GM12878 (cell line): ENCODE measurements at regions not wholly inside any gene's neighbourhood (a gene's known extent, or its start where the extent isn't known, plus 50 kb on each side); places are given as distances from the start of the nearest gene placed in this dataset.

Experiments used
- CHD4 ChIP-seq: fragments of 200-600 bp; sonication (generic); IDR thresholded peaks from 2 replicates; pipeline ENCODE4 v1.6.1; 2016; ENCODE audit warnings: mild to moderate bottlenecking
- RB1 ChIP-seq: fragments of 450-650 bp; formaldehyde crosslinking; IDR thresholded peaks from 2 replicates; pipeline ENCODE4 v1.6.1; 2017; ENCODE audit warnings: mild to moderate bottlenecking, borderline replicate concordance
- SMAD5 ChIP-seq: IDR thresholded peaks from 2 replicates; pipeline ENCODE4 v1.6.1; 2016; ENCODE audit warnings: antibody characterized with exemption, low read depth
- SMARCA5 ChIP-seq: fragments of 450-650 bp; IDR thresholded peaks from 2 replicates; pipeline ENCODE4 v1.6.1; 2017; ENCODE audit warnings: mild to moderate bottlenecking
- ZNF592 ChIP-seq: fragments of 450-650 bp; IDR thresholded peaks from 2 replicates; pipeline ENCODE4 v1.6.1; 2017; ENCODE audit warnings: mild to moderate bottlenecking, moderate library complexity
- ZNF687 ChIP-seq: fragments of 450-650 bp; IDR thresholded peaks from 2 replicates; pipeline ENCODE4 v1.6.1; 2017; ENCODE audit warnings: mild to moderate bottlenecking, moderate library complexity
- TF ChIP-seq, protein P1 (sequence below): fragments of 450-650 bp; IDR thresholded peaks from 2 replicates; pipeline ENCODE4 v1.6.1; 2017; ENCODE audit warnings: mild to moderate bottlenecking

DNA sequence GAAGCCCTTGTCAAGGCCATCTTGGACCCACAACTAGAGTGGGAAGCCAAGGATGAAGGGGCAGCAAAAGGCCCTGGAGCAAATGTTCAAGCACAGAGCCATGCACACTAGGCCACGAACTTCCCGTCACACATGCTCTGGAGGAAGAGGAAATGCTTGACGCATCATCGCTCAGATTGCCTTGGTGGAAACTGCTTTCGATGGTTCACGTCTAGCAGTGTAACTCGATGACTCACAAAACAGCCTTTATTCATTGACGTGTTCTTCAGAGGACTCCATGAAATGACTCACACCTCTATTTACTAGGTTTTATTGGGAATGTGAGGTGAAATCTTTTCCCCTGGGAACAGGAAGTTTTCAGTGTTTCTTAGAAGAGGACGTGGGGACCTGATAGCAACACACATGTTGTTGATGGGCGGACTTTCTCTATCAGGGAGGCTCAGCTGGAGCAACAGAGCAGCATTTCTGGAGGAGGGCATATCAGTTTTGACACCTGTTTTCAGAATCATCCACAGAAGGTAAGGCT lies 79.8 kb upstream of the FLT1 start (continued):
- TF ChIP-seq SMARCA5 (no peak), SMAD5 (no peak), ZNF687 (peak; percentile 44; the same call in 1 of the 2 replicates), RB1 (no peak), ZNF592 (no peak), CHD4 (no peak)
- TF ChIP-seq, protein P1, sequence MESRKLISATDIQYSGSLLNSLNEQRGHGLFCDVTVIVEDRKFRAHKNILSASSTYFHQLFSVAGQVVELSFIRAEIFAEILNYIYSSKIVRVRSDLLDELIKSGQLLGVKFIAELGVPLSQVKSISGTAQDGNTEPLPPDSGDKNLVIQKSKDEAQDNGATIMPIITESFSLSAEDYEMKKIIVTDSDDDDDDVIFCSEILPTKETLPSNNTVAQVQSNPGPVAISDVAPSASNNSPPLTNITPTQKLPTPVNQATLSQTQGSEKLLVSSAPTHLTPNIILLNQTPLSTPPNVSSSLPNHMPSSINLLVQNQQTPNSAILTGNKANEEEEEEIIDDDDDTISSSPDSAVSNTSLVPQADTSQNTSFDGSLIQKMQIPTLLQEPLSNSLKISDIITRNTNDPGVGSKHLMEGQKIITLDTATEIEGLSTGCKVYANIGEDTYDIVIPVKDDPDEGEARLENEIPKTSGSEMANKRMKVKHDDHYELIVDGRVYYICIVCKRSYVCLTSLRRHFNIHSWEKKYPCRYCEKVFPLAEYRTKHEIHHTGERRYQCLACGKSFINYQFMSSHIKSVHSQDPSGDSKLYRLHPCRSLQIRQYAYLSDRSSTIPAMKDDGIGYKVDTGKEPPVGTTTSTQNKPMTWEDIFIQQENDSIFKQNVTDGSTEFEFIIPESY: no peak
